ENCODE measurements at regions not wholly inside any gene's neighbourhood (a gene's known extent, or its start where the extent isn't known, plus 50 kb on each side); places are given as distances from the start of the nearest gene placed in this dataset.

DNA sequence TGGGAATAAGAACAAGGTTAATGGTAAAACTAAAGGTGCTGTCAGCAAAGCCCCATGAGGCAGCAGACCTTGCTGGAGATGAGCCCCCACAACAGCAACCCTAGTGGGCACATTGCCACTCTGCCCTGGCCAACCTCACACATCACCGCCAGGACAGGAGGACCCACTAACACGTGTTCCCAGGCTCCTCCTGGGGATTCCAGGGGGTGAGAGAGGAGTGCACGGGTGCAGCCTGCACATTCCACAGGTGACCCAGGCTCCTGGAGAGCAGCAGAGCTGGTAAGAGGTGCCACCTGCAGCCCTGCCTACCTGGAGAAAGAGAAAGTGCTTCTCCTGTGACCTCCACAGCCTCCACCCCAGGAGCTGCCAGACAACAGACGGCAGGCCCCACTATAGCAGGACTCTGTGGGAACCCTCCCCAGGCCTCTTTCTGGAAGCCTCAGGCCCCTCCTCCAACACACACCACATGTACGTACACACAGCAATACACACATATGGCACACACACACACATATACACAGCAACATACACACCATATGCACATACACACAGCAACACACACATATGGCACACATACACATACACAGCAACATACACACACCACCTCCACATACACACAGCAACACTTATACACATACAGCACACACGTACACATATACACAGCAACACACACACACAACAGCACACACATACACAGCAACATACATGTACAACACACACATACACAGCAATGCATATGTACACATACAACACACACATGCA, 187.1 kb downstream of the GLI2 start:
- FAIRE-seq: no peak

- no peak for FAIRE-seq
Observed at GRCh38 chr2:120923426-120923825, 187.8 kb downstream of the GLI2 start.

- FAIRE-seq: no peak
Observed at GRCh38 chr2:120924924-120925323, 189.3 kb downstream of the GLI2 start.

GRCh38 chr2:120926463-120927264, 191.0 kb downstream of the GLI2 start:
- no peak for FAIRE-seq

DNA sequence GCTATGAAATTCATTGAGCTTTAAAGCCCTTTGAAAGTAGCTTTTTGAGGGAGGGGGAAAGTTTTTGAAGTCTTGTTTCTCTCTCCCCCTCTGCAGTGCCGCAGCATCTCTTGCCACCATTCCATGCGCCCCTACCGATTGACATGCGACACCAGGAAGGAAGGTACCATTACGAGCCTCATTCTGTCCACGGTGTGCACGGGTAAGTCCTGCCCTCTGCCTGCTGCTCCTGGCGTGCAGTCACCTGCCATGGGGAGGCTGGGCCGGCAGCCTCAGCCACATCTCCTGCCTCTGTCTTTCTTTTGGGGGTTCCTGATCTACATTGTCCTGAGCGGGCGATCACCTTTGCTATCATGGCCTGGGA, 191.6 kb downstream of the GLI2 start:
- no peak for FAIRE-seq

DNA sequence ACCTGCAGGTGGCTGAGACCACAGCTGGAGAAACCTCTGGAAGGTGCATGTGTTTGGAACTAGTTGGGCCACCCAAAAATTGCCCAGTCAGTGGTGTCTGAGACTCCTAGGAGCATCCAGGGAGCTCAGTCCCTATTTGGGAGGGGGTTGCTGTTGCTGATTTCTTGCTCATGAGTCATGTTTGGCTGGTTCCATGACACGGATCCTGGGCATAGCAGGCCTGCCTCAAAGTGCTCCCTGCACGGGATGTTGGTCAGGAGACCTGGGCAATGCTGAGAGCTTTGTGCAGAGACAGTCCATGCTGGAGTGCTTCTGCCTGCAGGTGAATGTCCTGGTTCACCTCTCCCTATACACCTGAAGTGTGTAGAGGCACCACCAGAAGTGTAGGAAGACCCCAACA, 194.2 kb downstream of the GLI2 start:
- no peak for FAIRE-seq

DNA sequence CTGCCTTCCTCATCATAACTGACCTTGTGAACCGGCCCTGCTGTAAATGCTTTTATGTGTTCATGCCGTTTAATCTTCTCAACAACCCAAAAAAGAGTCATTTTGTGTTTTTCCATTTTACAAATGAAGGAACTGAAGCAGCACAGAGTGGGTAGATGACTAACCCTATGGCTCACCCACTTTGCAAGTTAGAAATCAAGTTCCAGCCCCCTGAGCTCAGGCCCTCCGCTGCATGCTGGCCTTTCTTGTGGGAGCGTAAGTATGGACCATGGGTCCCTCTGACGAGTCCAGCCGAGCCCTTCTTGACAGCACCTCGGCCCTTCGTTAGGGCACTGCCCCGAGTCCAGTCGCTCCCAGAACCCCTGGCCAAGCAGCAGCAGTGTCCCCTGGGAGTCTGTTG, 194.6 kb downstream of the GLI2 start:
- FAIRE-seq: no peak

- FAIRE-seq: no peak
Observed at GRCh38 chr2:120930864-120931263, 195.2 kb downstream of the GLI2 start.

DNA sequence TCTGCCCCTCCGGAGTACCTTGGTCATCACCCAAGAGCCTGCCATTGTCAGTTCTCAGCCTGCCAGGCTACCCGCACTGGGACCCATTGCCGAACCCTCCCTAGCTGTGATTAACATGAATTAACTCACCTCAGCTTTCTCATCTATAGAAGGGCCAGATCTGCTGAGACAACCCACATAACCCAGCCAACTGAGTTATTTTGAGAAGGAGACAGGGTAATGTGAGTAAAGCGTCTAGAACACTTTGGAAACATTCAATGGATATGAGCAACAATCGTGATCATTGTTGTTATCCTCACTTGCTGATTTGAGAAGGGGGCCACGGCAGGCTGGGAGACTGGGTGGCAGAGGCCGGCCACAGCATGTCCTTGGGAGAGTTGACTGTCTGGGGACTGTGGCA, 196.8 kb downstream of the GLI2 start:
- no peak for FAIRE-seq

- no peak for FAIRE-seq
Observed at GRCh38 chr2:120932881-120933280, 197.2 kb downstream of the GLI2 start.

DNA sequence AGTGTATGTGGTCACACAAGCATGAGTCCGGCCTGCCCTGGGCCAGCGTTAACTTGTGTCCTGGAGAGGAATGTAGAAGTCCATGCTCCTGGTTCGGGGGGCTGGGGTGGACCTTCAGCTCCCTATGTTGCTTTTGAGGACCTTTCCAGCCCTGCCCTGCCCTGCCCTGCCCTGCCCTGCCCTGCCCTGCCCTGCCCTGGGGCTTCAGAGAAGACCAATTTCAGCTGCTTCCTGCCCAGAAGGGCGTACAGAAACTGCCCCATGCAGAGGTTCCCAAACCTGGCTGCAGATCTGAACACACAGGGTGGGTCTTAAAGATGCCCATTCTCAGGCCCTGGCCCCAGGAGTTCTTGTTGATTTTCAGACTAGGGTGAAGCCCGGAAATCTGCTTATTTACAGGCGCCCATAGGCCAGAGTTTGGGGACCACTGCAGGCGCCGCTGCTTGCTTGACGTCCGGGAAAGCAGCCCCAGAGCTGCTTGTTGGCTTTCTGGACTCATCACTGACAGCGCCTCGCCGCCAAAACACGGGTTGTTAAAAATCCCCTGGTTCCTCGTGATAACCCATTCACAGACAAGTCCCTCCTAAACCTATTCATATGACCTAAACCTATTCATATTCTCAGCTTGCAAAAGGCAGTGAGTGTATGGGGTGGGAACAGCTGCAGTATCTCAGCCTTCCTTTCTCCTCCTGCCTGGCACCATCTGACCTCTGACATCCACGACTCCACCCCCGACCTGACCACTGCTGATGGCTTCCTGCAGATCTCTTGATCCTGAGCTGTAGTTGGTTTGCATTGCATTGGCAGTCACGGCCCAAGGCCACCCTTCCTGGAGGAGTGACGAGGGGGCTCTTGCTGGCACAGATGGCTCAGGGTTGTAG, 198.3 kb downstream of the GLI2 start:
- FAIRE-seq: no peak

DNA sequence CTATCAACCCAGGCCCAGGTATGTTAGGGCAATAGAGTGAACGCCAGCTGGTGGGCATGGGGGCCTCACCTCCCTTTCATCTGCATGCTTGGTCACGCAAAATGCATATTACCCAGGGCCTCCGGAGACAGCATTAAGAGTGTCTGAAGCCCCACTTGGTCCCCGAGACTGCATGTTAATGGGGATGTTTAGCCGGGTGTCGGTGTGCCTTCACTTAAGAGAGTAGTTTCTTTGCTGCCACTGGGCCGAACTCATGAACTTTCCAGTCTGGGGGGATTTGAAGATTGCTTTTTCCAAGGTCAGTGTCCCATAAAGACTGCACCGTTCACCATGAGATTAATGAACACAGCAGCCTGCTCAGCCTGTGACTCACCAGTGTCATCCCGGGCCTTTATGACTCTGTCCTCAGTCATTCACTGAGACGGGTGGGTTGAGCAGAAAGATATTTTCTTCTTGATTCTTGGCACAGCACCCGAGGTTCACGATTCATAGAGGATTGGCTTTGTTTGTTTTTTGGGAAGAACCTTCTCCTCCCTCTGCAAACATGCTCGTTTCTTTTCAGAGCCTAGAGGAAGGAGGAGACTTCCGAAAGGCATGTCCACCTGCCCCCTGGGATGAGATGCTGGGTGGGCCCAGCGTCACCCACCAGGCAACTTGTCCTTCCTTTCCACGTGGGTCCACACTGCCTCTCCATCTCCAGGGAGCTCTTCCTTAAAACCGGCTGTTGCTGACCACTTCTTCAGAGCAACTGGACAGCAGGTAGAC, 199.1 kb downstream of the GLI2 start:
- FAIRE-seq: no peak

DNA sequence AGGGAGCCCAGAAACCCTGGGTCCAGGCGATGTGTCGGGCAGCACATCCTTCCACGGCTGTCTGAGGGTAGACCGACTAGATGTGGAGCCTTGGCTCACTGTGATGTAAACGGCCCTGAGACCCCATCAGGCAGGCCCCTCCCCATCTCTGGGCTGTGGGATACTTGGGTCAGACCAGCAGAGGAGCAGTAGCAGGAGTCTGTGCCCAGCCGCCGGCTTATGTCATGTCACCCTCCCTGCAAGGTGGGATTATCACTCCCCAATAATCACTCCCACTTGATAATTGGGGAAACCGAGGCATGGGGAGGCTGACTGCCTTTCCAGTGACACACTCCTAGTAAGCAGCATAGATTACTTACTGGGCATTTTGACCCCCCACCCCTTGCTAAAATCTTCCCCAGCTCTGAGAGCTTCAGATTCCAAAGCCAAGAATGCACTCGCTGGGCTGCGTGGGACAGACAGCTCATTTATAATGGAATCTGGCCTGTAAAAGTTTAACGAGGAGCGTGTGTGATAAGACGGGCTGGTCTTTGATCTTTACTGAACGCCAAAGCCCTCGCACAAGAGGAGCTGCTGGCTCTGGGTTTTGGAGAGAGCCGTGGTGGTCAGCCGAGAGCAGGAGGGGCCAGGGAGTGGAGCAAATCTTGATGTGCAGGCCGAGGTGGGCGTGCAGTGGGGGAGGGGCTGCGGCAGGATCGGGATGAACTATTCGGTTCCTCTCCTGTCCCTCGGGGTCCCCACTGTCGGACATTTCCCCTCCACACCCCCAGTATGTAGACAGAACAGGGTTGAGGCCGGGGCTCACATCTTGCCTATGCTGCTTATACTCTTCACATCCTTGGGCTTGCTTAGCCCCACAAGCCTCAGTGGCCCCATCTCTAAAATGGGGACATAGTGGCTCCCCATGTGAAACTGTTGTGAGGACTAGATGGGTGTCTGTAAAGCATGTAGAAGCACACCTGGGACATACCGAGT, 200.0 kb downstream of the GLI2 start:
- no peak for FAIRE-seq

- FAIRE-seq: no peak
Observed at GRCh38 chr2:120936476-120937334, 201.0 kb downstream of the GLI2 start.

- FAIRE-seq: no peak
Observed at GRCh38 chr2:120937686-120938044, 202.0 kb downstream of the GLI2 start.

DNA sequence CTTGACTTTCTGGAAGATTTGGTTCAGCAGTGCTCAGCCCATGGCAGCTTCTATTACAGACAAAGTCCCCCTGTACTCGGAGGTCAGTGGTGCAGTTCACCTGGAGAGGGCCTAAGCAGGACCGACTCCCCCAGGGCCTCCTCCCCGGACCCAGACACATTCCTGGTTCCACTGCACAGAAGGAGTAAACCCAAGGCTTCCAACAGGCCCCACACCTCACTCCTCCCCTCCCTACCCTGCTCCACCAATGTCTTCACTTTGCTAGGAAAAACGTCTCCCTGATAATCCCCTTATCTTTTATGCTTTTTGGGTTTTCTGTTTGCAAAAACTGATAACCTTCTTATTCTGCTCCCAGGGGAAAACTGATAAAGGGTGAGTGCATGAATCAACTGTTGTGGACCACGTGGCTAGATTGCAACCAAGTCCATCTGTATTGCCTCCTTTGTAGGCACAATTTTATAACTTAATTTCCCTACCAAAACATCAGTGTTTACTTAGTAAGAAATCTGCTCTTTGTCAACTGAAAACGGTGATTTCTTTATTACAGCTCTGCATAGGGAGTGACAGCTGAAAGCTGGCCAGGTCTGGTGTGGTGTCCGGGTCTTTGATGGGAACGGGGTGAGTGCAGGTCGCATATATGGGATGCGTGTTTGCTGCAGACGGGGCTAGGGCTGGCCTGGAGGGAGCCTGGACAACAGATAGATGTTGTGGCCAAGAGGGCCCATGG, 202.5 kb downstream of the GLI2 start:
- no peak for FAIRE-seq

- no peak for FAIRE-seq
Observed at GRCh38 chr2:120939595-120940318, 204.1 kb downstream of the GLI2 start.

DNA sequence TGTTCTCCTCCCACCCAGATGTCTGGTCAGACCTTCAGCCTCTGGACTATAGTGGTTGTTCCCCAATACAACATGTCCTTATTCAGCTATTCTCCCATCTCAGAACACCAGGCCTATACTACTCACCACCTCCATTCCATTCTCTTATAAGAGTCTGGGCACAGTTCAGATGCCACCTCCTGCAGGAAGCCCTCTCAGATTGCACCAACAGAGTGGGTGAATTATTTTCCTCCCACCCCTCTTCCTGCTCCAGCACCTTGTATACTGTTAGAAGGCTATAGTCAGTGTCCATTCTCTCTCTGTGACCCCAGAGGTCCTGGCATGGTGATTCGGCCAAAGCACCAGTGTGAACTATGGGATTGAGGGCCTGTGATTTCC, 204.6 kb downstream of the GLI2 start:
- no peak for FAIRE-seq

- no peak for FAIRE-seq
Observed at GRCh38 chr2:120940726-120941256, 205.1 kb downstream of the GLI2 start.

All from islet of Langerhans (tissue), 1 donor.